ENCODE measurements at regions not wholly inside any gene's neighbourhood (a gene's known extent, or its start where the extent isn't known, plus 50 kb on each side); places are given as distances from the start of the nearest gene placed in this dataset.

- Histone ChIP-seq H3K4me1 (ENCODE audit: control insufficient read depth in 2 of 2, insufficient read depth in 2 of 2, low read length in 2 of 2) (no peaks in the 10 kb centered on the region), H3K79me2 (ENCODE audit: control insufficient read depth, insufficient read depth, low read length) (no peaks in the 10 kb centered on the region), H3K4me2 (replicated peaks; ENCODE audit: low read depth, low read length, poor library complexity, severe bottlenecking) (no peak overlapping the region), H3K4me3 (ENCODE audit: control extremely low read depth in 1 of 5, extremely low read depth in 1 of 5, insufficient read depth in 1 of 5, low read depth in 2 of 5, low read length in 4 of 5) (no peak overlapping the region), H3K36me3 (replicated peaks in 1 of 2; ENCODE audit: control extremely low read depth in 1 of 2, control insufficient read depth in 1 of 2, extremely low read depth in 1 of 2, insufficient read depth in 2 of 2, low read length in 1 of 2) (no peaks in the 10 kb centered on the region), H4K20me1 (ENCODE audit: control insufficient read depth, insufficient read depth, low read length, poor library complexity, severe bottlenecking) (no peaks in the 10 kb centered on the region), H3K9me3 (ENCODE audit: control extremely low read depth in 1 of 3, control insufficient read depth in 2 of 3, insufficient read depth in 1 of 3, low read length in 2 of 3) (peaks cover 0 to 16% (median 0%) of the 10 kb centered on the region in 3 donors), H3K9ac (ENCODE audit: low read length) (no peak overlapping the region), H3K27ac (ENCODE audit: low read length in 2 of 2) (no peak overlapping the region), H2AFZ (ENCODE audit: insufficient read depth, low read depth, low read length, poor library complexity, severe bottlenecking) (no peak overlapping the region), H3K27me3 (replicated peaks in 1 of 4; ENCODE audit: control extremely low read depth in 1 of 4, control insufficient read depth in 3 of 4, insufficient read depth in 4 of 4, low read length in 3 of 4) (no peaks in the 10 kb centered on the region)
- DNase-seq (no peak), ATAC-seq (ENCODE audit: low read depth) (no peak)
- H3K4me1 Mint-ChIP-seq, result no peaks in the 10 kb centered on the region
- intact Hi-C loops (cut with micrococcal nuclease), result no loop called here
- peaks cover 3% of the 10 kb centered on the region for H3K9me3 Mint-ChIP-seq (ENCODE audit: insufficient read depth)
- ChIA-PET CTCF (no interaction called here), POLR2A (no interaction called here)
- H3K4me3 Mint-ChIP-seq, result no peak overlapping the region
- no peaks in the 10 kb centered on the region for H3K27me3 Mint-ChIP-seq
- no peak overlapping the region for H3K27ac Mint-ChIP-seq
- 90% methylated on average over 15 of the region's 16 CpGs for WGBS (ENCODE audit: insufficient coverage)
- no peak for TF ChIP-seq EZH2 (IDR thresholded peaks at IDR 0.05; ENCODE audit: borderline replicate concordance, insufficient read depth, low read depth, low read length, poor library complexity, severe bottlenecking)
Measured at GRCh38 chr13:83613524-83613923, 268.8 kb downstream of the SLITRK1 start.

- H3K9me3 Mint-ChIP-seq (ENCODE audit: insufficient read depth), result peaks cover 11% of the 10 kb centered on the region
- ChIA-PET CTCF (no interaction called here), POLR2A (no interaction called here)
- TF ChIP-seq EZH2 (IDR thresholded peaks at IDR 0.05; ENCODE audit: borderline replicate concordance, insufficient read depth, low read depth, low read length, poor library complexity, severe bottlenecking), result no peak
- no peak for TF ChIP-seq CTCF (IDR thresholded peaks at IDR 0.05)
- ATAC-seq (ENCODE audit: low read depth) (no peak), DNase-seq (no peak)
- Histone ChIP-seq H3K9ac (ENCODE audit: low read length) (no peak overlapping the region), H3K4me1 (ENCODE audit: control insufficient read depth in 2 of 2, insufficient read depth in 2 of 2, low read length in 2 of 2) (no peaks in the 10 kb centered on the region), H3K27ac (ENCODE audit: low read length in 2 of 2) (no peak overlapping the region), H2AFZ (ENCODE audit: insufficient read depth, low read depth, low read length, poor library complexity, severe bottlenecking) (no peak overlapping the region), H3K79me2 (ENCODE audit: control insufficient read depth, insufficient read depth, low read length) (no peaks in the 10 kb centered on the region), H3K9me3 (ENCODE audit: control extremely low read depth in 1 of 3, control insufficient read depth in 2 of 3, insufficient read depth in 1 of 3, low read length in 2 of 3) (peaks cover 0 to 3% (median 2%) of the 10 kb centered on the region in 3 donors), H4K20me1 (ENCODE audit: control insufficient read depth, insufficient read depth, low read length, poor library complexity, severe bottlenecking) (no peaks in the 10 kb centered on the region), H3K36me3 (replicated peaks in 1 of 2; ENCODE audit: control extremely low read depth in 1 of 2, control insufficient read depth in 1 of 2, extremely low read depth in 1 of 2, insufficient read depth in 2 of 2, low read length in 1 of 2) (no peaks in the 10 kb centered on the region), H3K4me3 (ENCODE audit: control extremely low read depth in 1 of 5, extremely low read depth in 1 of 5, insufficient read depth in 1 of 5, low read depth in 2 of 5, low read length in 4 of 5) (no peak overlapping the region), H3K27me3 (replicated peaks in 1 of 4; ENCODE audit: control extremely low read depth in 1 of 4, control insufficient read depth in 3 of 4, insufficient read depth in 4 of 4, low read length in 3 of 4) (no peaks in the 10 kb centered on the region), H3K4me2 (replicated peaks; ENCODE audit: low read depth, low read length, poor library complexity, severe bottlenecking) (no peak overlapping the region)
- intact Hi-C loops (cut with micrococcal nuclease), result no loop called here
- no CpG with 5 or more reads among the region's 1 CpG for WGBS (ENCODE audit: insufficient coverage)
- H3K4me1 Mint-ChIP-seq, result no peaks in the 10 kb centered on the region
- H3K4me3 Mint-ChIP-seq, result no peak overlapping the region
- H3K27me3 Mint-ChIP-seq, result no peaks in the 10 kb centered on the region
- no peak overlapping the region for H3K27ac Mint-ChIP-seq
Measured at GRCh38 chr13:83601539-83601938, 280.7 kb downstream of the SLITRK1 start.
